ENCODE measurements at regions not wholly inside any gene's neighbourhood (a gene's known extent, or its start where the extent isn't known, plus 50 kb on each side); places are given as distances from the start of the nearest gene placed in this dataset.

DNA sequence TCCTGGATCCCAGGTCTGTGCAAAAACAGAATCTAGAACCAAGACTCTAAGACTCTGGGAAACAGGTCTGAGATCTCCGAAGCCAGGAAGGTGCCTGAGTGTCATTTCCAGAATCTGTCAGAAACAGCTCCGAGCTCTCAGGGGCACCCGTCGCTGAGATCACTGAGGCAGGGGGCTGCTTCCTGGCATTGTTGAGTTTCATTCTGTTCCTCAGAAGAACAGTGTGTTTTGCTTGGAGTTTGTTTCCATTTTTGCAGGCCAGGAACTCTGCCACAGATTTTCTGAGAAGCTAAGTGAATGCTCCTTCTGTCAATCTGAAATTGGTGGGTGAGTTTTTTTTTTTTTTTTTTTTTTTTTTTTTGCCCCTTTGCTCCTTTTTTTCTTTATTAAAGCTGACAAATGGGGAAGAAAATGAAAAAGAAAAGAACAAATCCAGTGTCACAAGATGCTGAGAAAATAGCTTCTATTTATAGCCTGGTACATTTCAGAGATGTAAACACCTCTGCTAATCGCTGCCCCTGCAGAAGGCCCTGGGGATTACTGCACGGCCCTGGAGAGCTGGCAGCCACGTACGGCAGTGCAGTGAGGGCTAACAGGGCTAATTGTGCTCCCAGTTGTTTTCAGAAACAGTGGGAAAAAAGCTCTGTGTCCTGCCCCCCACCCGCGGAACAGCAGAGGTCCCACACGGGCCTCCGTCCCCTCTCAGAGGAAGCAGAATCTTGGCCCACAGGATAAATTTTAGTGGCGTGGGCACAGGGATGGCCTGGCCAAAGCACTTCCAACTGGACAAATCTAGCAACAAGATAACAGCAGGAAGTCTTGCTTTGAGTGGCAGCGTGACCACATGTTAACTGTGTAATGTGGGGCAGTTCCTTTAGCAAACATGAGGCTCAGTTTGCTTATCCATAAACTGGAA is 237.6 kb upstream of the IRS2 start:
- DNase-seq, result no peak
- no peaks in the 10 kb centered on the region for H3K36me3 ChIP-seq (ENCODE audit: low read depth, missing control alignments)

GRCh38 chr13:110018009-110018408 is 231.6 kb upstream of the IRS2 start:
- TF ChIP-seq, protein P1, sequence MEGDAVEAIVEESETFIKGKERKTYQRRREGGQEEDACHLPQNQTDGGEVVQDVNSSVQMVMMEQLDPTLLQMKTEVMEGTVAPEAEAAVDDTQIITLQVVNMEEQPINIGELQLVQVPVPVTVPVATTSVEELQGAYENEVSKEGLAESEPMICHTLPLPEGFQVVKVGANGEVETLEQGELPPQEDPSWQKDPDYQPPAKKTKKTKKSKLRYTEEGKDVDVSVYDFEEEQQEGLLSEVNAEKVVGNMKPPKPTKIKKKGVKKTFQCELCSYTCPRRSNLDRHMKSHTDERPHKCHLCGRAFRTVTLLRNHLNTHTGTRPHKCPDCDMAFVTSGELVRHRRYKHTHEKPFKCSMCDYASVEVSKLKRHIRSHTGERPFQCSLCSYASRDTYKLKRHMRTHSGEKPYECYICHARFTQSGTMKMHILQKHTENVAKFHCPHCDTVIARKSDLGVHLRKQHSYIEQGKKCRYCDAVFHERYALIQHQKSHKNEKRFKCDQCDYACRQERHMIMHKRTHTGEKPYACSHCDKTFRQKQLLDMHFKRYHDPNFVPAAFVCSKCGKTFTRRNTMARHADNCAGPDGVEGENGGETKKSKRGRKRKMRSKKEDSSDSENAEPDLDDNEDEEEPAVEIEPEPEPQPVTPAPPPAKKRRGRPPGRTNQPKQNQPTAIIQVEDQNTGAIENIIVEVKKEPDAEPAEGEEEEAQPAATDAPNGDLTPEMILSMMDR (IDR thresholded peaks at IDR 0.05), result no peak
- TF ChIP-seq POLR2A (IDR thresholded peaks at IDR 0.05), result no peak
- no peak for DNase-seq
- H3K27ac ChIP-seq, result no peak overlapping the region
- WGBS, 2 donors, result 60 to 70% methylated on average over 11 of the region's 11 CpGs
- intact Hi-C loops (cut with DNase I; ENCODE audit: low total_unique reads), result no loop called here
- no peaks in the 10 kb centered on the region for H3K4me1 ChIP-seq
- H3K36me3 ChIP-seq (ENCODE audit: low read depth, missing control alignments), result no peaks in the 10 kb centered on the region
- H3K27me3 ChIP-seq, result no peaks in the 10 kb centered on the region
- no peak overlapping the region for H3K4me3 ChIP-seq
- no peaks in the 10 kb centered on the region for H3K9me3 ChIP-seq

More for the DNA sequence above, 237.6 kb upstream of the IRS2 start:
- Histone ChIP-seq H3K27me3 (no peaks in the 10 kb centered on the region), H3K27ac (peak overlapping the region in 1 of 2 donors; percentile 21), H3K9me3 (no peaks in the 10 kb centered on the region), H3K4me3 (no peak overlapping the region), H3K4me1 (no peaks in the 10 kb centered on the region)
- 30 to 34% methylated on average over 14 of the region's 14 CpGs for WGBS, 2 donors
- TF ChIP-seq, protein P1 (IDR thresholded peaks at IDR 0.05), result no peak
- TF ChIP-seq POLR2A (IDR thresholded peaks at IDR 0.05), result no peak
- intact Hi-C loops (cut with DNase I; ENCODE audit: low total_unique reads), result no loop called here

GRCh38 chr13:110017379-110017778 is 231.0 kb upstream of the IRS2 start:
- no peaks in the 10 kb centered on the region for H3K9me3 ChIP-seq
- no peaks in the 10 kb centered on the region for H3K27me3 ChIP-seq
- H3K4me3 ChIP-seq, result no peak overlapping the region
- 29 to 35% methylated on average over 5 to 7 of the region's 7 CpGs for WGBS, 2 donors
- no peak overlapping the region for H3K27ac ChIP-seq
- DNase-seq, result no peak
- intact Hi-C loops (cut with DNase I; ENCODE audit: low total_unique reads), result no loop called here
- H3K36me3 ChIP-seq (ENCODE audit: low read depth, missing control alignments), result no peaks in the 10 kb centered on the region
- TF ChIP-seq, protein P1 (IDR thresholded peaks at IDR 0.05), result no peak
- no peak for TF ChIP-seq POLR2A (IDR thresholded peaks at IDR 0.05)
- no peaks in the 10 kb centered on the region for H3K4me1 ChIP-seq

GRCh38 chr13:110015253-110015652 is 228.9 kb upstream of the IRS2 start:
- TF ChIP-seq POLR2A (IDR thresholded peaks at IDR 0.05), result no peak
- TF ChIP-seq, protein P1 (IDR thresholded peaks at IDR 0.05), result no peak
- 73 to 83% methylated on average over 6 of the region's 6 CpGs for WGBS, 2 donors
- Histone ChIP-seq H3K4me1 (no peaks in the 10 kb centered on the region), H3K36me3 (ENCODE audit: low read depth, missing control alignments) (no peaks in the 10 kb centered on the region), H3K27me3 (no peaks in the 10 kb centered on the region), H3K27ac (no peak overlapping the region), H3K4me3 (no peak overlapping the region), H3K9me3 (no peaks in the 10 kb centered on the region)
- intact Hi-C loops (cut with DNase I; ENCODE audit: low total_unique reads), result no loop called here
- no peak for DNase-seq

DNA sequence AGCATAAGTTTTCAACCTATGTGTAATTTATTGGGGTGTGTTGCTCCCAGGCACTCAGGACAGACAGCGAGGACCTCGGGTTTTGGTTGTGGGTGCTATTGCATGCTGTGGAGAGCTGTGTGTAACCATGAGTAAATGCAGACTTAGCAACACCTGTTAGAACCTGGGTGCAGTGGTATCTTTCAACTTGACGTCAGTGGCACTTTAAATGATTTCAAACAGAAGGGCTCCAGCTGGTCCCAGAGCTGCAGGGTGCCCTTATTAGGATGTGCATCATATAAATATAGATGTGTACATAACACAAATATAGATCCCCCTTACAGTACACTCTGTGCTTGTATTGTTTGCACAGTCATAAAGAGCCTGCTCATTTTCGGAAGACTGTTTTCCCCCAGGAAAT is 228.3 kb upstream of the IRS2 start:
- 70 to 77% methylated on average over 4 of the region's 4 CpGs for WGBS, 2 donors
- no peaks in the 10 kb centered on the region for H3K27me3 ChIP-seq
- DNase-seq, result no peak
- no peak overlapping the region for H3K4me3 ChIP-seq
- TF ChIP-seq, protein P1 (IDR thresholded peaks at IDR 0.05), result no peak
- no peak for TF ChIP-seq POLR2A (IDR thresholded peaks at IDR 0.05)
- intact Hi-C loops (cut with DNase I; ENCODE audit: low total_unique reads), result no loop called here
- no peak overlapping the region for H3K27ac ChIP-seq
- H3K36me3 ChIP-seq (ENCODE audit: low read depth, missing control alignments), result no peaks in the 10 kb centered on the region
- H3K4me1 ChIP-seq, result no peaks in the 10 kb centered on the region
- H3K9me3 ChIP-seq, result no peaks in the 10 kb centered on the region
